ENCODE measurements at regions not wholly inside any gene's neighbourhood (a gene's known extent, or its start where the extent isn't known, plus 50 kb on each side); places are given as distances from the start of the nearest gene placed in this dataset.

GRCh38 chr17:6276711-6277110, 158.2 kb downstream of the AIPL1 start:
- Histone ChIP-seq H3K18ac (ENCODE audit: extremely low read depth, low read length) (no peak overlapping the region), H2BK12ac (ENCODE audit: low read depth, low read length) (peak overlapping the region; percentile 9; the same call in 1 of the 2 replicates), H3K9ac (replicated peaks in 1 of 4; ENCODE audit: extremely low read depth in 1 of 4, low read depth in 3 of 4, low read length in 3 of 4) (no peak overlapping the region), H3K23me2 (ENCODE audit: low read depth, low read length) (peaks cover 2% of the 10 kb centered on the region; the same call in 1 of the 2 replicates), H3K23ac (ENCODE audit: insufficient read length) (no peak overlapping the region), H3K79me2 (ENCODE audit: control insufficient read depth in 1 of 2, insufficient read depth in 2 of 2, low read length in 2 of 2) (no peaks in the 10 kb centered on the region), H2BK20ac (ENCODE audit: low read length) (no peak overlapping the region), H3K4me2 (ENCODE audit: insufficient read depth in 1 of 2, low read depth in 2 of 2, low read length in 2 of 2) (no peak overlapping the region), H3K4me3 (ENCODE audit: extremely low read depth in 1 of 4, insufficient read depth in 2 of 4, low read depth in 3 of 4, low read length in 4 of 4) (no peak overlapping the region), H3K4me1 (replicated peaks in 1 of 4; ENCODE audit: control insufficient read depth in 3 of 4, insufficient read depth in 4 of 4, low read length in 3 of 4) (peaks cover 0 to 3% (median 0%) of the 10 kb centered on the region in 4 experiments; a peak in 2 of 7 replicates), H3K9me3 (ENCODE audit: insufficient read depth in 2 of 2, low read depth in 1 of 2, low read length in 1 of 2) (no peaks in the 10 kb centered on the region), H4K20me1 (replicated peaks in 1 of 2; ENCODE audit: control insufficient read depth in 1 of 2, insufficient read depth in 2 of 2, low read length in 2 of 2) (no peaks in the 10 kb centered on the region), H2AK5ac (ENCODE audit: low read depth, low read length) (no peak overlapping the region; the same call in 1 of the 2 replicates), H2BK5ac (ENCODE audit: low read depth, low read length) (no peak overlapping the region), H3K27me3 (replicated peaks in 1 of 4; ENCODE audit: control insufficient read depth in 3 of 4, extremely low read depth in 1 of 4, insufficient read depth in 3 of 4, low read length in 3 of 4) (no peaks in the 10 kb centered on the region), H2AFZ (ENCODE audit: low read length) (no peak overlapping the region), H2BK15ac (ENCODE audit: low read length) (no peak overlapping the region), H2BK120ac (replicated peaks; ENCODE audit: low read depth, low read length) (no peak overlapping the region), H3K14ac (ENCODE audit: insufficient read length) (no peak overlapping the region), H4K8ac (ENCODE audit: extremely low read depth, insufficient read depth, low read length) (no peak overlapping the region), H3K36me3 (ENCODE audit: control insufficient read depth in 2 of 4, insufficient read depth in 4 of 4, low read length in 3 of 4) (no peaks in the 10 kb centered on the region), H3K79me1 (ENCODE audit: low read depth, low read length) (no peaks in the 10 kb centered on the region), H4K5ac (ENCODE audit: insufficient read length, low read depth, low read length) (no peak overlapping the region), H3K56ac (replicated peaks; ENCODE audit: insufficient read length, low read depth, low read length) (no peak overlapping the region), H3K4ac (replicated peaks; ENCODE audit: insufficient read length, low read depth, low read length) (no peak overlapping the region), H4K91ac (replicated peaks; ENCODE audit: insufficient read length, low read length) (no peak overlapping the region), H3K27ac (ENCODE audit: low read depth, low read length) (no peak overlapping the region)
- no peak for DNase-seq (ENCODE audit: low read depth in 1 of 2, low spot score in 2 of 2)
- 75% methylated on average over 5 of the region's 5 CpGs; no CpG with 5 or more reads in 1 of the 2 experiments for WGBS, 2 experiments (ENCODE audit: extremely low coverage in 1 of 2, insufficient coverage in 1 of 2, insufficient read length in 1 of 2, insufficient replicate concordance in 2 of 2, low coverage in 1 of 2, low lambda C conversion rate in 2 of 2, missing lambda C conversion rate in 1 of 2)
- FAIRE-seq, result no peak
- POLR2A ChIA-PET (ENCODE audit: partially characterized antibody), result no interaction called here
- CTCF ChIA-PET (ENCODE audit: partially characterized antibody), result interaction anchor here (0.8 to 2.2 kb wide), 22 partner anchors 9 to 692 kb away, joined by 3 to 10 read pairs (median 4); partner anchors contain the start of gene NLRP1
- TF ChIP-seq CEBPB (IDR thresholded peaks at IDR 0.05; ENCODE audit: low read depth, low read length) (no peak), TAF7 (optimal IDR thresholded peaks at IDR 0.05; ENCODE audit: borderline replicate concordance, low read depth, low read length) (no peak), CTCF (IDR thresholded peaks at IDR 0.05; ENCODE audit: control extremely low read depth in 1 of 3, insufficient read depth in 1 of 3, low read depth in 1 of 3, low read length in 3 of 3) (peak in 2 of 3 experiments; percentile 58 to 63; a peak in 3 of 4 replicates)

Data from H1 (cell line).